AML-193 (cell line): ENCODE measurements at regions not wholly inside any gene's neighbourhood (a gene's known extent, or its start where the extent isn't known, plus 50 kb on each side); places are given as distances from the start of the nearest gene placed in this dataset.

Experiments used
- DNase-seq, 2 experiments: peaks; one replicate each; lab custom pipeline; 2025; lab: John Stamatoyannopoulos, UW

- DNase-seq, result no peak
Observed at GRCh38 chr17:27973258-27974044, 69.0 kb upstream of the NLK start.

GRCh38 chr17:27974045-27974436, 68.4 kb upstream of the NLK start:
- no peak for DNase-seq

- no peak for DNase-seq
Observed at GRCh38 chr17:27974531-27975145, 67.8 kb upstream of the NLK start.

GRCh38 chr17:27975146-27976011, 67.1 kb upstream of the NLK start:
- no peak for DNase-seq

GRCh38 chr17:27976331-27976730, 66.1 kb upstream of the NLK start:
- DNase-seq, result no peak

- DNase-seq, result no peak
Observed at GRCh38 chr17:27977751-27978688, 64.5 kb upstream of the NLK start.

GRCh38 chr17:27978689-27979175, 63.7 kb upstream of the NLK start:
- no peak for DNase-seq

- no peak for DNase-seq
Observed at GRCh38 chr17:27980043-27980442, 62.4 kb upstream of the NLK start.

- DNase-seq, result no peak
Observed at GRCh38 chr17:27981978-27982377, 60.5 kb upstream of the NLK start.

- no peak for DNase-seq
Observed at GRCh38 chr17:27982688-27983087, 59.8 kb upstream of the NLK start.

- no peak for DNase-seq
Observed at GRCh38 chr17:27983853-27984252, 58.6 kb upstream of the NLK start.

- no peak for DNase-seq
Observed at GRCh38 chr17:27984404-27984803, 58.1 kb upstream of the NLK start.

- DNase-seq, result no peak
Observed at GRCh38 chr17:27984816-27985215, 57.7 kb upstream of the NLK start.

- no peak for DNase-seq
Observed at GRCh38 chr17:27985306-27985705, 57.2 kb upstream of the NLK start.

- no peak for DNase-seq
Observed at GRCh38 chr17:27985736-27986399, 56.6 kb upstream of the NLK start.

- DNase-seq, result no peak
Observed at GRCh38 chr17:27986805-27987684, 55.4 kb upstream of the NLK start.

GRCh38 chr17:27989046-27989445, 53.4 kb upstream of the NLK start:
- DNase-seq, result no peak

- no peak for DNase-seq
Observed at GRCh38 chr17:27990100-27990499, 52.4 kb upstream of the NLK start.

- no peak for DNase-seq
Observed at GRCh38 chr17:27990979-27991378, 51.5 kb upstream of the NLK start.

GRCh38 chr17:27991462-27991993, 50.9 kb upstream of the NLK start:
- no peak for DNase-seq
